ES-I3 (cell line): ENCODE measurements at regions not wholly inside any gene's neighbourhood (a gene's known extent, or its start where the extent isn't known, plus 50 kb on each side); places are given as distances from the start of the nearest gene placed in this dataset.

Source experiments
- H3K36me3 ChIP-seq: 2 replicates; pipeline ENCODE4 v1.6.1; 2013; ENCODE audit warnings: mild to moderate bottlenecking, low read length, control low read depth, moderate library complexity; ENCODE audit not compliant: insufficient read depth
- H3K4me1 ChIP-seq: 2 replicates; pipeline ENCODE4 v1.6.1; 2013; ENCODE audit warnings: mild to moderate bottlenecking, control low read depth, low read length; ENCODE audit not compliant: insufficient read depth
- H3K9ac ChIP-seq: 2 replicates; pipeline ENCODE4 v1.6.1; 2013; ENCODE audit warnings: low read depth, mild to moderate bottlenecking, low read length, moderate library complexity
- H3K9me3 ChIP-seq: 2 replicates; pipeline ENCODE4 v1.6.1; 2013; ENCODE audit warnings: mild to moderate bottlenecking, low read length, moderate library complexity; ENCODE audit not compliant: control insufficient read depth, insufficient read depth

- no peaks in the 10 kb centered on the region for H3K36me3 ChIP-seq
- no peaks in the 10 kb centered on the region for H3K4me1 ChIP-seq
- H3K9ac ChIP-seq = no peak overlapping the region
- no peaks in the 10 kb centered on the region for H3K9me3 ChIP-seq
Measured at GRCh38 chr4:1477045-1477840, 71.0 kb upstream of the NKX1-1 start.

DNA sequence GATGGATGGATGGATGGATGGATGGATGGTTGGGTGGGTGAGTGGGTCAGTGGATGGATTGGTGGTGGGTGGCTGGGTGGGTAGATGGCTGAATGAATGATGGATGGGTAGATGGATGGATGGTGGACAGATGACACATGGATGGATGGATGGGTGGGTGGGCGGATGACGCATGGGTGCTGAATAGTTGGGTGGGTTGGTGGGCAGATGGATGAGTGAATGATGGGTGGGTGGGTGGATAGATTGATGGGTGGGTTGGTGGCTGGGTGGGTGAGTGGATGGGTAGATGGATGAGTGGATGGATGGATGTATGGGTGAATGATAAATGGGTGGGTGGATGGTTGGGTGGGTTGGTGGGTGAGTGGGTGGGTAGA is 69.9 kb upstream of the NKX1-1 start:
- Histone ChIP-seq H3K4me1 (no peaks in the 10 kb centered on the region), H3K9me3 (no peaks in the 10 kb centered on the region), H3K9ac (no peak overlapping the region), H3K36me3 (no peaks in the 10 kb centered on the region)

- Histone ChIP-seq H3K9ac (no peak overlapping the region), H3K36me3 (no peaks in the 10 kb centered on the region), H3K9me3 (no peaks in the 10 kb centered on the region), H3K4me1 (no peaks in the 10 kb centered on the region)
Measured at GRCh38 chr4:1475277-1476139, 69.3 kb upstream of the NKX1-1 start.

DNA sequence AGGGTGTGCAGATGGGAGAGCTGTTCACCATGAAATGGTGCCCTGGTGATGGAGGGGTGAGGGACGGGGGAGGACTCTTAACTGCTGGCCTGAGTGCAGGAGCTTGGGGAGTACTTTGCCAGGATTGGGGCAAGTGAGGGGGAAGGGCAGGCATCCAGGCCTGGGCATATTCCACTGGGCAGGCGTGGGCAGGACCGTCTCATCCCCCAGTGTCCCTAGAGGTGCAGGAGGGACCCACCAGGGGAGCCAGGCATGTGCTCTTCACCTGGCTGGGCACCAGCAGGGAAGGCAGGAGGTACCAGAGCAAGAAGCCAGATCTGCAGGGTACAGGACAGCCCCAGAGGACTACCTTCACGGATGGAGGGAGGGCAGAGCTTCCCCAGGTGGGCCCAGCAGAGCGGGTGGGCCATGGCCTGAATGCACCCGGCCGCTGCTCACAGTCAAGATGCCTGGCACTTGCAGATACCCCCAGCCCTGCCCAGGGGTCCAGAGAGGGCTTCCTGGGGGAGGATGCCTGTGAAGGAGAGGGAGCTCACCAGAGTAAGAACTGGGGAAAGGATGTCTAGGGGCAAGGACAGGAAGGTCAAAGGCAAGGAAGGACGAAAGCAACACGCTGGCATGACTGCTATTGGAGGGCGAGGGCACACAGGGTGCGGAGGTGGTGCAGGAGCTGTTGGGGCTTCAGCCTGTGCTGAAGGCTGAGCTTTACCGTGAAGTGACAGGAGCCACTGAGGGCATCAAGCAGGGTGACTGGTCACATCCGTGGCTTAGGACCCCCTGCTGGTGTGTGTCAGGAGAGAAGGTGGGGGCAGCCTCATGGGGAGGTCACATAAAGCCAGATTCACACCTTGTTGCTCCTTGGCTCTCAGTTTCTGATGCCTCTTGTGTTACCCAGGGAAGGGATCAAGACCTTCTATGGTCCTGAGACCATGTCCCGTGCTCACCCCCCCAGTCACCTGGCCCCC is 68.2 kb upstream of the NKX1-1 start:
- H3K36me3 ChIP-seq = no peaks in the 10 kb centered on the region
- H3K9me3 ChIP-seq = no peaks in the 10 kb centered on the region
- H3K9ac ChIP-seq = no peak overlapping the region
- H3K4me1 ChIP-seq = no peaks in the 10 kb centered on the region

DNA sequence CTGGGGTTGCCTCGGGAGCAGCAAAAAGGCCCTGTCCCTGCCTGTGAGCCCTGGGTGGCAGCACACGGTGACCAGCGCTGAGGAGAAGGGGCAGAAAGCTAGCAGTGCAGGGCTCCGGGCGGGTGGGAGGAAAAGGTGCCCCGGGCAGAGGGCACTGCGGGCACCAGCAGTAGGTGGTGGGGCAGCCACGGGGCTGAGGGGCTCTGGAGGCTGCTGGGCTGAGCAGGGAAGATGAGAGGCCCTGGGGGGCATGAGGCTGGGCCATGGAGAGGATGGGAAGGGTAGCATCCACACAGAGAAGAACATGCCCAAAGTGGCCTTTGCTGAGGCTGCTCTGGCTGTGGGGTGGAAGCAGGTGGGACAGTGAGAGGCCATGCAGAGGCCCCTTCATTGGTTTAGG is 67.5 kb upstream of the NKX1-1 start:
- Histone ChIP-seq H3K36me3 (no peaks in the 10 kb centered on the region), H3K9me3 (no peaks in the 10 kb centered on the region), H3K4me1 (no peaks in the 10 kb centered on the region)

DNA sequence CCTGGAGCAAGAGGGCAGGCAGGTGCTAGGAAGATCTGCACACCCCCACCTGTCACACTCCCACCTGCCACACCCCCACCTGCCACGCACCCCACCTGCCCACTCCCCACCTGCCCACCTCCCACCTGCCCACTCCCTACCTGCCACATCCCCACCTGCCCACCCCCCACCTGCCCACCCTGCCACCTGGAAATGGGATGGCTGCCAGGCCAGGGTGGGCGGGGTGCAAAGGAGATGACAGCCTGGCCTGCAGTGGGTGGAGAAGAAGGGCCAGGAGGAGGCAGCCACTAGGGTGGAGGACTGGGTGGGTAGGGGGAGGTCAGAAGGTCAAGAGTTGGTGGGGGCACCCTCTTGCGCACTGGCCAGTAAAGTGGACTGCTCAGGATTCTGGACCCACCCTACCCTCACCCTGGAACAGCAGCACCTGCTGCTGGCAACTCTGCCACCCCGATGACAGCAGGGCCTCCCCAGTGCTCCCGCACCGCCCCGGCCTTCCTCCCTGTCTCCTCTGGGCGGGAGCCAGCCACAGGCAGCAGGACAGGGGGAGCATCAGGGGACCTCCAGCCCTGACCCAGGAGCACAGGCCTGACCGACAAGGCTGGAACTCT is 66.8 kb upstream of the NKX1-1 start:
- no peaks in the 10 kb centered on the region for H3K4me1 ChIP-seq
- no peak overlapping the region for H3K9ac ChIP-seq
- no peaks in the 10 kb centered on the region for H3K9me3 ChIP-seq
- H3K36me3 ChIP-seq = no peaks in the 10 kb centered on the region

More for the DNA sequence above, 67.5 kb upstream of the NKX1-1 start:
- no peak overlapping the region for H3K9ac ChIP-seq

DNA sequence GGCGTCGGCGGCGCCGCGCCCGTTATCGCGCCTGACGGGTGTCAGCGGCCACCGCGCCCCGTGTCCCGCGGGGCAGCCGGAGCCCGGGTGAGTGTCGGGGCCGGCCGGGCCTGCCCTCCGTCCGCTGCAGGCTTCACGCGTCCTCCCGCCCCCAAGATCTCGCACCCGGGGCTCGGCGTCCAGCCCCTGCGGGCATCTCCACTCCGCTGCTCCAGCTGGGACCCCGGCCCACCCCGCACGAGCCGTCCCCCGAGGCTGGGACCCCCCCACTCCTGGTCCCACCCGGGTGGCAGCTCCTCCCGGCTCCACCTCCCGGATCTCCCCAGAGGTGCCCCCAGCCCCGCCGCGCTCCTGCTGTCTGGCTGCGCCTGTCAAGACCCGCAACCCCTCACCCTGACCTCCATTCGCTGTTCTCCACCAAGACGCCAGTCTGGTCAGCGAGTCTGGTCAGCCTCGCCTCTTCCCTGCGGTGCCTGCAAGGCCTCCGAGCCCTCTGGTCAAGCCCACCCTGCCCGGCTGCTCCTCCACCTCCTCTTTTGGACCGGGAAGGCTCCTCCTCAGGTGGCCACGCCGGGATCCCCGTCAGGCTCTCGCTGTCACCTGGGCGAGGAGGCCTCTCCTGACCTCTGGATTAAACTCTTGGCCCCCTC is 66.0 kb upstream of the NKX1-1 start:
- no peaks in the 10 kb centered on the region for H3K36me3 ChIP-seq
- no peaks in the 10 kb centered on the region for H3K9me3 ChIP-seq
- no peaks in the 10 kb centered on the region for H3K4me1 ChIP-seq
- no peak overlapping the region for H3K9ac ChIP-seq

DNA sequence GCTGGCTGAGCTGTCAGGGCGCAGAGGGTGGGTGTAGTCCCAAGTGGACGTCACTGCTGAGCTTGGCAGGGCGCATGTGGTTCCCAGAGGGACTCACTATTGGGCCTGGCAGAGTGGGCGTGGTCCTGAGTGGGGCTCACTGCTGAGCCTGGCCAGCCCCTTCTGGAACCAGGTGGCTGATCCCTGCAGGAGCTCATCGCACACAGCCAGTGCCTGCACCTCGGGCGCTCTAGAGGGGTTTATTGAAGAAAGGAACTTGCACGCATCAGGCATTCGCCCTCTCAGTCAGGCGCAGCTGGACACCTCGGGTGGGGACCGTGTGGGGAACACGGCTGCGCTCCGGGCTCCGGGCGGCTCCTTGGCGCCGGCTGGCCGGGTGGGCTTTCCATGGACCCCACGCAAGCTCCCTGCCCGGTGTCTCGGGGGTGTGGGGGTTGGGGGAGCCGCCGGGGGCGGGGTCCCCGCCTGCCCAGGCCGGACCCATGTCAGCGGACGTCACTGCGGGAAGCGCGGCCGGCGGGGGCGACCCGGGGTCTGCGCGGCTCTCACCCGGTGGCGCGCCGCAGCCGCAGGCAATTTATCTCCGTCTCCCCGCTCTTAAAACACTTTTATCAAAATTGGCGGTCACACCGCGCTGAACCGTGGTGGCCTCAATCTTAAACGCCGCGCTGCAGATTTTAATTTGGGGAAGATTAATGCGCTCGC is 65.4 kb upstream of the NKX1-1 start:
- no peaks in the 10 kb centered on the region for H3K4me1 ChIP-seq
- H3K9me3 ChIP-seq = no peaks in the 10 kb centered on the region
- H3K36me3 ChIP-seq = no peaks in the 10 kb centered on the region
- H3K9ac ChIP-seq = no peak overlapping the region

- no peaks in the 10 kb centered on the region for H3K9me3 ChIP-seq
- no peak overlapping the region for H3K9ac ChIP-seq
- H3K4me1 ChIP-seq = no peaks in the 10 kb centered on the region
- H3K36me3 ChIP-seq = no peaks in the 10 kb centered on the region
Measured at GRCh38 chr4:1470816-1471442, 64.7 kb upstream of the NKX1-1 start.

DNA sequence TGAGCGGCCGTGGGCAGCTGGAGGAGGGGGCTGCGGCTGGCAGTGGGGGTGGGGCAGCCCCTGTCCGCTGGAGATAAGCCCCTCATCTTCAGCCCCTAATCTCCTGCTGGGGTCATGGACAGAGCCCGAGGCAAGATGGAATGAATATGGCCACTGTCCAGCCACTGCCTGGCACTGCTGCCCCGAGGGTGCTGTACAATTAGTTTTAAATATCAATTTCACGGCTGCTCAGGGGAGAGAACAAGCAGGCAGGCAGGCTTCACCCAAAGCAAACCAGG is 64.1 kb upstream of the NKX1-1 start:
- no peaks in the 10 kb centered on the region for H3K4me1 ChIP-seq
- no peaks in the 10 kb centered on the region for H3K9me3 ChIP-seq
- H3K36me3 ChIP-seq = no peaks in the 10 kb centered on the region
- H3K9ac ChIP-seq = no peak overlapping the region

DNA sequence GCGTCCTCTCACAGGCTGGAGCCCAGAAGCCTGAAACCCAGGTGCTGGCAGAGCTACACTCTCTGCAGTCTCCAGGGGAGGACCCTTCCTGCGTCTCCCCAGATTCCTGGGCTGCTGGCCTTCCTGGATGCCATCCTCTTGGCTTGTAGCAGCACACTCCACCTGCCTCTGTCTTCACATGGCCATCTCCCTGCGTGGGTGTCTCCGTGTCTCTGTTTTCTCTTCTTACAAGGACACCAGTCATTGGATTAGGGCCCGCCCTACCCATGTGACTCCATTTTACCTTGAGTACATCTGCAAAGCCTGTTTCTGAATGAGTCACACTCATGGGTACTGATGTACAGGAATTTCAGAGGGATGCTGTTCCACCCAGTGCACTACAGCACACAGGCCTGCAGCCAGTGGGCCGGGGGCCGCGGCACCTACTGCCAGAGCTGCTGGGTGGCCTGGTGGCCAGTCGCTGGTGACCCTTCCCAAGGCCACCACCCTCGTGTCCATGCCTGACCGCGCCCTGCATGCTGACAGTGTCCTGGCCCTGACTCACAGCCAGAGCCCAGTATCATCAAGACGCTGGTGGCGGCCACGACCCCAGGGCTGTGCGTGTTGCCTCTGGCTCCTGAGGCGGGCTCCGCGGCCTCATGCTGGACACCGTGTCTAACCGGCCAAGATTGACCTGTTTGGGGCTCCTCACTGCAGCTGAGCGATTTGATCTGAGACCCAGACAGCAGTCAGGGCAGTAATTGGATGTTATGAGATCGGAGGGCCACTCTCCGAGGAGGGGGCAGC is 63.6 kb upstream of the NKX1-1 start:
- Histone ChIP-seq H3K36me3 (no peaks in the 10 kb centered on the region), H3K9me3 (no peaks in the 10 kb centered on the region), H3K9ac (no peak overlapping the region), H3K4me1 (no peaks in the 10 kb centered on the region)

DNA sequence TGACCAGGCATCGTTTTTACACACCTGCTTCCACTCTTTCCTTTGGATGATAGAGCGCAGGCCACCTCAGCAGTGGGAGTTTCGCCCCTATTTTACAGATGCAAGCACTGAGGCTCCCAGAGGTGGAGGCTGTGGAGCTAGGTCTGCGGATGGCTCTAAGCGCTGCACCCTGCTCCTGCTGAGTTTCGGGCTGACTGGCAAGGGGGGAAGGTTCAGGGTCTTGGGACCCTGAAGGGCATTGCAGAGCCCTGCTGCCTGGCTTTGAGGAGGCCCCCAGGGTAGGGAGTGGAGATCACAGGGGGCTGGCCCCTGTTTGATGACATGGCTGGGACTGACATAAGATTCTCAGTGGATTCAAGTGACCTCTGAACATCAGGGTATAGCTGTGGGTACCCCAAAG is 62.8 kb upstream of the NKX1-1 start:
- Histone ChIP-seq H3K9me3 (no peaks in the 10 kb centered on the region), H3K9ac (no peak overlapping the region), H3K36me3 (no peaks in the 10 kb centered on the region), H3K4me1 (no peaks in the 10 kb centered on the region)
